GM23338 (cell line): ENCODE measurements at regions not wholly inside any gene's neighbourhood (a gene's known extent, or its start where the extent isn't known, plus 50 kb on each side); places are given as distances from the start of the nearest gene placed in this dataset.

Source experiments
- ATAC-seq: fragments of 200-7000 bp; cut with Tn5 transposase; 3 replicates; pipeline ENCODE4 v1.9.1; 2020
- DNase-seq: peaks from one replicate; pipeline ENCODE4 v3.0.0-alpha.2; 2015; ENCODE audit warnings: low spot score
- H2AFZ ChIP-seq: fragments of 200-600 bp; sonication (generic); 2 replicates; pipeline ENCODE4 v1.8.0; 2016; ENCODE audit warnings: antibody characterized with exemption, mild to moderate bottlenecking, moderate library complexity
- H3F3A ChIP-seq: fragments of 200-600 bp; sonication (generic); replicated peaks from 2 replicates; pipeline ENCODE4 v1.8.0; 2017; ENCODE audit warnings: antibody characterized with exemption, mixed run types, low read depth
- H3K27ac ChIP-seq: fragments of 200-600 bp; sonication (generic); 2 replicates; pipeline ENCODE4 v1.6.1; 2016; ENCODE audit warnings: low read depth
- H3K27me3 ChIP-seq: fragments of 200-600 bp; sonication (generic); 2 replicates; pipeline ENCODE4 v1.8.0; 2016; ENCODE audit warnings: mild to moderate bottlenecking, mixed run types, moderate library complexity; ENCODE audit not compliant: insufficient read depth
- H3K36me3 ChIP-seq: fragments of 200-600 bp; sonication (generic); 2 replicates; pipeline ENCODE4 v1.8.0; 2016; ENCODE audit warnings: mild to moderate bottlenecking; ENCODE audit not compliant: insufficient read depth
- H3K4me1 ChIP-seq: fragments of 200-600 bp; sonication (generic); 2 replicates; pipeline ENCODE4 v1.8.0; 2016; ENCODE audit warnings: mild to moderate bottlenecking, moderate library complexity; ENCODE audit not compliant: insufficient read depth
- H3K4me2 ChIP-seq: fragments of 200-600 bp; sonication (generic); 2 replicates; pipeline ENCODE4 v1.7.1; 2017; ENCODE audit warnings: mixed run types
- H3K4me3 ChIP-seq: fragments of 200-600 bp; sonication (generic); 2 replicates; pipeline ENCODE4 v1.6.1; 2016; ENCODE audit warnings: mixed run types
- H3K79me2 ChIP-seq: fragments of 200-600 bp; sonication (generic); replicated peaks from 2 replicates; pipeline ENCODE4 v1.8.0; 2017; ENCODE audit warnings: mild to moderate bottlenecking; ENCODE audit not compliant: insufficient read depth
- H3K9me2 ChIP-seq: fragments of 200-600 bp; sonication (generic); 2 replicates; pipeline ENCODE4 v1.8.0; 2017; ENCODE audit not compliant: insufficient read depth
- H4K20me1 ChIP-seq: fragments of 200-600 bp; sonication (generic); replicated peaks from 2 replicates; pipeline ENCODE4 v1.8.0; 2017; ENCODE audit warnings: mild to moderate bottlenecking; ENCODE audit not compliant: insufficient read depth
- H3K27ac Mint-ChIP-seq: 2 replicates; pipeline ENCODE4 v1.8.0; 2020; ENCODE audit warnings: inconsistent platforms, mild to moderate bottlenecking, moderate library complexity, mixed read lengths
- H3K27me3 Mint-ChIP-seq: 3 replicates; pipeline ENCODE4 v1.8.0; 2022; ENCODE audit warnings: low read depth, mild to moderate bottlenecking, moderate library complexity, mixed read lengths, inconsistent platforms; ENCODE audit not compliant: insufficient read depth, poor library complexity
- H3K36me3 Mint-ChIP-seq: 3 replicates; pipeline ENCODE4 v1.8.0; 2021; ENCODE audit warnings: low read depth, mild to moderate bottlenecking, inconsistent platforms, moderate library complexity, mixed read lengths
- H3K4me1 Mint-ChIP-seq: 3 replicates; pipeline ENCODE4 v1.8.0; 2020; ENCODE audit warnings: mild to moderate bottlenecking, inconsistent platforms, mixed read lengths
- H3K4me3 Mint-ChIP-seq: 3 replicates; pipeline ENCODE4 v1.8.0; 2021; ENCODE audit warnings: moderate library complexity, mild to moderate bottlenecking, inconsistent platforms, mixed read lengths
- H3K9me3 Mint-ChIP-seq: 3 replicates; pipeline ENCODE4 v1.8.0; 2020; ENCODE audit warnings: moderate library complexity, mild to moderate bottlenecking, inconsistent platforms, mixed read lengths
- CREB1 ChIP-seq: fragments of 250-450 bp; sonication (Bioruptor Pico); IDR thresholded peaks from 2 replicates; pipeline ENCODE4 v1.5.0; 2020; ENCODE audit warnings: low read depth, mild to moderate bottlenecking, moderate library complexity
- EZH2 ChIP-seq: fragments of 200-600 bp; sonication (generic); IDR thresholded peaks from one replicate; pipeline ENCODE4 v1.8.0; 2017; ENCODE audit warnings: antibody characterized with exemption, mild to moderate bottlenecking, low read depth; ENCODE audit not compliant: unreplicated experiment
- EZH2phosphoT487 ChIP-seq: fragments of 200-600 bp; sonication (generic); IDR thresholded peaks from one replicate; pipeline ENCODE4 v1.8.1; 2018; ENCODE audit warnings: antibody characterized with exemption; ENCODE audit not compliant: unreplicated experiment
- JUNB ChIP-seq: IDR thresholded peaks from one replicate; pipeline ENCODE4 v1.6.1; 2016; ENCODE audit warnings: antibody characterized with exemption; ENCODE audit not compliant: unreplicated experiment
- NANOG ChIP-seq: IDR thresholded peaks from 2 replicates; pipeline ENCODE4 v1.6.1; 2016; ENCODE audit warnings: antibody characterized with exemption, borderline replicate concordance
- POLR2AphosphoS5 ChIP-seq: IDR thresholded peaks from 2 replicates; pipeline ENCODE4 v1.6.1; 2016; ENCODE audit warnings: antibody characterized with exemption, low read depth
- STAT1 ChIP-seq: IDR thresholded peaks from one replicate; pipeline ENCODE4 v1.6.1; 2016; ENCODE audit warnings: antibody characterized with exemption; ENCODE audit not compliant: unreplicated experiment
- ZNF114 ChIP-seq: fragments of 250-450 bp; sonication (Bioruptor Pico); IDR thresholded peaks from 2 replicates; pipeline ENCODE4 v1.5.0; 2020; ENCODE audit warnings: mild to moderate bottlenecking, moderate library complexity
- ZNF331 ChIP-seq: fragments of 250-450 bp; sonication (Bioruptor Pico); IDR thresholded peaks from 2 replicates; pipeline ENCODE4 v1.5.0; 2020; ENCODE audit warnings: low read depth, mild to moderate bottlenecking, moderate library complexity
- TF ChIP-seq, protein P1 (sequence below), 2 experiments: fragments of 200-600 bp in 1 of 2; sonication (generic) in 1 of 2; conservative IDR thresholded peaks; 2 replicates each; pipeline versions ENCODE4 v1.5.1 to v1.6.1; 2016 to 2017; ENCODE audit warnings: antibody characterized with exemption in 2 of 2, low read depth in 2 of 2, mild to moderate bottlenecking in 2 of 2, moderate library complexity in 1 of 2
- TF ChIP-seq, protein P2 (sequence below): IDR thresholded peaks from 2 replicates; pipeline ENCODE4 v1.6.1; 2016; ENCODE audit warnings: antibody characterized with exemption
- TF ChIP-seq, protein P3 (sequence below): fragments of 250-450 bp; sonication (Bioruptor Pico); IDR thresholded peaks from 2 replicates; pipeline ENCODE4 v1.5.0; 2020; ENCODE audit warnings: mild to moderate bottlenecking, moderate library complexity

DNA sequence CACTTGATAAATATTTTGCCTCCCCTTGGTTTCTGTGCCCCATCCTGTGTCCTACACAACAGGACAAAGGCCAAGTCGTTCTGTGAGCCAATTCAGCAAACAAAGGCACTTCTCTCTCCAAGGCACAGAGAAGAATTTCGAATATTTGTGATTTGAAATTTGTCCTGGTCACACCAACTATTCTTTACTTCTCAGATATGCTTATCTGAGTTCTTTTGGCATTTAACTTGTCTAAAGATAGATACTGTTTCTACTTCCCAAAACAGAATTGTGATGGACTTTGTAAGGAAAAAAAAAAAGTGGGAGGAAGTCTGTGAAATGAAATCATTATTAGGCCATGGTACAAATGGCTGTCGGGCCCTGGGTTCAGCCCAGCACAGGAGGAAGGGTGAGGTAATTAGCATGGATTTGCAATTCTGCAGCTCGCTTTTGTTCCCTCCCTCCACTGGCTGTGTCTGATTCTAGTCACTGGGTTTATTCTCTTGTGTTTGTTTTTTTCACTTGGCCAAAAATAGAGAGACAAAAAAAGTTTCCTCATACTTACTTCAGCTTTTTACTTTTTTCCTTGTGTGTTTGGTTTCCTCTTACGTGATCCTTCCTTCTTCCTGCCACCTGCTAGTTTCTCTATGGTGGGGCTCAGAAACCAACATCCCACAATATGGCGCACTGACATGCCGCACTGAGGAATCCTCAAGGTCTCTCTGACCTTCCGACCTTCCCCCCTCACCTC, 108.2 kb upstream of the MKLN1 start (continued):
- TF ChIP-seq, protein P1, sequence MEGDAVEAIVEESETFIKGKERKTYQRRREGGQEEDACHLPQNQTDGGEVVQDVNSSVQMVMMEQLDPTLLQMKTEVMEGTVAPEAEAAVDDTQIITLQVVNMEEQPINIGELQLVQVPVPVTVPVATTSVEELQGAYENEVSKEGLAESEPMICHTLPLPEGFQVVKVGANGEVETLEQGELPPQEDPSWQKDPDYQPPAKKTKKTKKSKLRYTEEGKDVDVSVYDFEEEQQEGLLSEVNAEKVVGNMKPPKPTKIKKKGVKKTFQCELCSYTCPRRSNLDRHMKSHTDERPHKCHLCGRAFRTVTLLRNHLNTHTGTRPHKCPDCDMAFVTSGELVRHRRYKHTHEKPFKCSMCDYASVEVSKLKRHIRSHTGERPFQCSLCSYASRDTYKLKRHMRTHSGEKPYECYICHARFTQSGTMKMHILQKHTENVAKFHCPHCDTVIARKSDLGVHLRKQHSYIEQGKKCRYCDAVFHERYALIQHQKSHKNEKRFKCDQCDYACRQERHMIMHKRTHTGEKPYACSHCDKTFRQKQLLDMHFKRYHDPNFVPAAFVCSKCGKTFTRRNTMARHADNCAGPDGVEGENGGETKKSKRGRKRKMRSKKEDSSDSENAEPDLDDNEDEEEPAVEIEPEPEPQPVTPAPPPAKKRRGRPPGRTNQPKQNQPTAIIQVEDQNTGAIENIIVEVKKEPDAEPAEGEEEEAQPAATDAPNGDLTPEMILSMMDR (conservative IDR thresholded peaks at IDR 0.05; ENCODE audit: low read depth in 2 of 2), result no peak
- TF ChIP-seq ZNF331 (CRISPR knock-in tag), result no peak
- no peak for TF ChIP-seq EZH2phosphoT487

DNA sequence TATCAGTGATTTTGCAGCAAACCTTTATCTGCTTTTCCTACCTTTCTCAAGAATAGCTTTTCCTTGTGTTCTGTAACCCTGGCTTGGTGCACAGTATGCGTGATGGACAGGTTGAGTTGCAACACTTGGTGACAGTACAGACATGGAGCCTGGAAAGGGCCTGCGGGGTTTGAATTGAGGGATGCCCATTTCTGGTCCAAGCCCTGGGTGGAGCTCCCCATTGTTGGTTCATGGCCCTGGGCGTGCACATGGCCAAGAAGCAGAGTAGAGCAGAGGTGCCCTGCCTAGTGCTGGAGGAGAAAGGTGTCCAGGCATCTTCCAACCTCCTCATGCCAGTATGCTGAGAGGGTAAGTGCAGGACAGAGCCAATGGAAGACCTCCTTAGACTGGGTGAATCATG, 106.6 kb upstream of the MKLN1 start:
- no peak for ATAC-seq
- Histone ChIP-seq H3K4me2 (no peak overlapping the region), H3K36me3 (no peaks in the 10 kb centered on the region), H3K27me3 (no peaks in the 10 kb centered on the region), H3K4me1 (peaks cover 16% of the 10 kb centered on the region; the same call in 1 of the 2 replicates), H3F3A (no peaks in the 10 kb centered on the region), H2AFZ (no peak overlapping the region), H3K27ac (no peak overlapping the region), H3K9me2 (0 out of 2 replicates have a peak, but pooled peaks cover 6% of the 10 kb centered on the region), H4K20me1 (no peaks in the 10 kb centered on the region), H3K4me3 (no peak overlapping the region), H3K79me2 (no peaks in the 10 kb centered on the region)
- Mint-ChIP-seq H3K27me3 (peaks cover 2% of the 10 kb centered on the region), H3K27ac (no peak overlapping the region), H3K4me3 (no peak overlapping the region), H3K9me3 (no peaks in the 10 kb centered on the region), H3K36me3 (no peaks in the 10 kb centered on the region), H3K4me1 (peaks cover 32% of the 10 kb centered on the region)
- no peak for DNase-seq
- no peak for TF ChIP-seq EZH2phosphoT487
- TF ChIP-seq, protein P1 (conservative IDR thresholded peaks at IDR 0.05; ENCODE audit: low read depth in 2 of 2), result no peak
- no peak for TF ChIP-seq JUNB
- TF ChIP-seq, protein P2, sequence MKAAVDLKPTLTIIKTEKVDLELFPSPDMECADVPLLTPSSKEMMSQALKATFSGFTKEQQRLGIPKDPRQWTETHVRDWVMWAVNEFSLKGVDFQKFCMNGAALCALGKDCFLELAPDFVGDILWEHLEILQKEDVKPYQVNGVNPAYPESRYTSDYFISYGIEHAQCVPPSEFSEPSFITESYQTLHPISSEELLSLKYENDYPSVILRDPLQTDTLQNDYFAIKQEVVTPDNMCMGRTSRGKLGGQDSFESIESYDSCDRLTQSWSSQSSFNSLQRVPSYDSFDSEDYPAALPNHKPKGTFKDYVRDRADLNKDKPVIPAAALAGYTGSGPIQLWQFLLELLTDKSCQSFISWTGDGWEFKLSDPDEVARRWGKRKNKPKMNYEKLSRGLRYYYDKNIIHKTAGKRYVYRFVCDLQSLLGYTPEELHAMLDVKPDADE, result no peak
- no peak for TF ChIP-seq EZH2
- no peak for TF ChIP-seq NANOG
- no peak for TF ChIP-seq CREB1 (CRISPR knock-in tag)
- no peak for TF ChIP-seq ZNF114 (CRISPR knock-in tag)
- no peak for TF ChIP-seq POLR2AphosphoS5
- TF ChIP-seq, protein P3, sequence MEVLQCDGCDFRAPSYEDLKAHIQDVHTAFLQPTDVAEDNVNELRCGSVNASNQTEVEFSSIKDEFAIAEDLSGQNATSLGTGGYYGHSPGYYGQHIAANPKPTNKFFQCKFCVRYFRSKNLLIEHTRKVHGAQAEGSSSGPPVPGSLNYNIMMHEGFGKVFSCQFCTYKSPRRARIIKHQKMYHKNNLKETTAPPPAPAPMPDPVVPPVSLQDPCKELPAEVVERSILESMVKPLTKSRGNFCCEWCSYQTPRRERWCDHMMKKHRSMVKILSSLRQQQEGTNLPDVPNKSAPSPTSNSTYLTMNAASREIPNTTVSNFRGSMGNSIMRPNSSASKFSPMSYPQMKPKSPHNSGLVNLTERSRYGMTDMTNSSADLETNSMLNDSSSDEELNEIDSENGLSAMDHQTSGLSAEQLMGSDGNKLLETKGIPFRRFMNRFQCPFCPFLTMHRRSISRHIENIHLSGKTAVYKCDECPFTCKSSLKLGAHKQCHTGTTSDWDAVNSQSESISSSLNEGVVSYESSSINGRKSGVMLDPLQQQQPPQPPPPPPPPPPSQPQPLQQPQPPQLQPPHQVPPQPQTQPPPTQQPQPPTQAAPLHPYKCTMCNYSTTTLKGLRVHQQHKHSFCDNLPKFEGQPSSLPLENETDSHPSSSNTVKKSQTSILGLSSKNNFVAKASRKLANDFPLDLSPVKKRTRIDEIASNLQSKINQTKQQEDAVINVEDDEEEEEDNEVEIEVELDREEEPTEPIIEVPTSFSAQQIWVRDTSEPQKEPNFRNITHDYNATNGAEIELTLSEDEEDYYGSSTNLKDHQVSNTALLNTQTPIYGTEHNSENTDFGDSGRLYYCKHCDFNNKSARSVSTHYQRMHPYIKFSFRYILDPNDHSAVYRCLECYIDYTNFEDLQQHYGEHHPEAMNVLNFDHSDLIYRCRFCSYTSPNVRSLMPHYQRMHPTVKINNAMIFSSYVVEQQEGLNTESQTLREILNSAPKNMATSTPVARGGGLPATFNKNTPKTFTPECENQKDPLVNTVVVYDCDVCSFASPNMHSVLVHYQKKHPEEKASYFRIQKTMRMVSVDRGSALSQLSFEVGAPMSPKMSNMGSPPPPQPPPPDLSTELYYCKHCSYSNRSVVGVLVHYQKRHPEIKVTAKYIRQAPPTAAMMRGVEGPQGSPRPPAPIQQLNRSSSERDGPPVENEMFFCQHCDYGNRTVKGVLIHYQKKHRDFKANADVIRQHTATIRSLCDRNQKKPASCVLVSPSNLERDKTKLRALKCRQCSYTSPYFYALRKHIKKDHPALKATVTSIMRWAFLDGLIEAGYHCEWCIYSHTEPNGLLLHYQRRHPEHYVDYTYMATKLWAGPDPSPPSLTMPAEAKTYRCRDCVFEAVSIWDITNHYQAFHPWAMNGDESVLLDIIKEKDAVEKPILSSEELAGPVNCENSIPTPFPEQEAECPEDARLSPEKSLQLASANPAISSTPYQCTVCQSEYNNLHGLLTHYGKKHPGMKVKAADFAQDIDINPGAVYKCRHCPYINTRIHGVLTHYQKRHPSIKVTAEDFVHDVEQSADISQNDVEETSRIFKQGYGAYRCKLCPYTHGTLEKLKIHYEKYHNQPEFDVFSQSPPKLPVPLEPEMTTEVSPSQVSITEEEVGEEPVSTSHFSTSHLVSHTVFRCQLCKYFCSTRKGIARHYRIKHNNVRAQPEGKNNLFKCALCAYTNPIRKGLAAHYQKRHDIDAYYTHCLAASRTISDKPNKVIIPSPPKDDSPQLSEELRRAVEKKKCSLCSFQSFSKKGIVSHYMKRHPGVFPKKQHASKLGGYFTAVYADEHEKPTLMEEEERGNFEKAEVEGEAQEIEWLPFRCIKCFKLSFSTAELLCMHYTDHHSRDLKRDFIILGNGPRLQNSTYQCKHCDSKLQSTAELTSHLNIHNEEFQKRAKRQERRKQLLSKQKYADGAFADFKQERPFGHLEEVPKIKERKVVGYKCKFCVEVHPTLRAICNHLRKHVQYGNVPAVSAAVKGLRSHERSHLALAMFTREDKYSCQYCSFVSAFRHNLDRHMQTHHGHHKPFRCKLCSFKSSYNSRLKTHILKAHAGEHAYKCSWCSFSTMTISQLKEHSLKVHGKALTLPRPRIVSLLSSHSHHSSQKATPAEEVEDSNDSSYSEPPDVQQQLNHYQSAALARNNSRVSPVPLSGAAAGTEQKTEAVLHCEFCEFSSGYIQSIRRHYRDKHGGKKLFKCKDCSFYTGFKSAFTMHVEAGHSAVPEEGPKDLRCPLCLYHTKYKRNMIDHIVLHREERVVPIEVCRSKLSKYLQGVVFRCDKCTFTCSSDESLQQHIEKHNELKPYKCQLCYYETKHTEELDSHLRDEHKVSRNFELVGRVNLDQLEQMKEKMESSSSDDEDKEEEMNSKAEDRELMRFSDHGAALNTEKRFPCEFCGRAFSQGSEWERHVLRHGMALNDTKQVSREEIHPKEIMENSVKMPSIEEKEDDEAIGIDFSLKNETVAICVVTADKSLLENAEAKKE (CRISPR knock-in tag), result no peak
- no peak for TF ChIP-seq ZNF331 (CRISPR knock-in tag)
- no peak for TF ChIP-seq STAT1
